HEK293 (cell line): ENCODE measurements at regions not wholly inside any gene's neighbourhood (a gene's known extent, or its start where the extent isn't known, plus 50 kb on each side); places are given as distances from the start of the nearest gene placed in this dataset.

Source experiments
- CTCF ChIA-PET: fragments of 350-600 bp; formaldehyde crosslinking; extraction: SDS; loops from one replicate; lab custom pipeline; 2021; ENCODE audit warnings: antibody characterized with exemption; lab: Yijun Ruan, JAX
- POLR2A ChIA-PET: fragments of 300-600 bp; formaldehyde crosslinking; extraction: SDS; loops from one replicate; lab custom pipeline; 2020; ENCODE audit warnings: antibody characterized with exemption, inconsistent platforms; lab: Yijun Ruan, JAX
- H3K27ac ChIP-seq: fragments of 200-500 bp; sonication (Bioruptor generic); 2 replicates; pipeline ENCODE4 v1.5.1; 2014; ENCODE audit warnings: low read depth, low read length, control low read depth, inconsistent platforms; ENCODE audit errors: extremely low read depth
- H3K36me3 ChIP-seq, 2 experiments: fragments of 200-500 bp in 1 of 2; sonication (Bioruptor generic) in 1 of 2; 1 replicate in 1 of 2; 2 replicates in 1 of 2; pipeline ENCODE4 v1.5.1; 2014 to 2017; ENCODE audit warnings: inconsistent platforms in 2 of 2, low read length in 2 of 2; ENCODE audit not compliant: control insufficient read depth in 2 of 2, insufficient read depth in 1 of 2
- H3K4me1 ChIP-seq: fragments of 200-500 bp; sonication (Bioruptor generic); 2 replicates; pipeline ENCODE4 v1.5.1; 2014; ENCODE audit warnings: mild to moderate bottlenecking, low read length, inconsistent platforms; ENCODE audit not compliant: control insufficient read depth, insufficient read depth
- H3K4me3 ChIP-seq: 2 replicates; pipeline ENCODE4 v1.5.1; 2011; ENCODE audit warnings: low read depth, mild to moderate bottlenecking, control low read depth, low read length, moderate library complexity
- H3K9me3 ChIP-seq: fragments of 200-500 bp; sonication (Bioruptor generic); 2 replicates; pipeline ENCODE4 v1.5.1; 2014; ENCODE audit warnings: low read depth, low read length, inconsistent platforms; ENCODE audit not compliant: control insufficient read depth, insufficient read depth
- BCL11B ChIP-seq: fragments of 450-650 bp; formaldehyde crosslinking; IDR thresholded peaks from 2 replicates; pipeline ENCODE4 v1.5.1; 2016; ENCODE audit warnings: low read depth, missing biosample characterization, missing genetic modification characterization
- HOXD13 ChIP-seq: sonication (generic); formaldehyde crosslinking; IDR thresholded peaks from 2 replicates; pipeline ENCODE4 v1.8.0; 2022; ENCODE audit warnings: missing genetic modification reagents, borderline replicate concordance
- TRIM28 ChIP-seq: IDR thresholded peaks from 2 replicates; pipeline ENCODE4 v1.6.1; 2011; ENCODE audit warnings: low read length, control low read depth, borderline replicate concordance
- YY1 ChIP-seq: fragments of 450-650 bp; formaldehyde crosslinking; IDR thresholded peaks from 2 replicates; pipeline ENCODE4 v1.5.1; 2018; ENCODE audit warnings: missing biosample characterization, missing genetic modification characterization
- ZBTB11 ChIP-seq: fragments of 450-650 bp; formaldehyde crosslinking; conservative IDR thresholded peaks from 2 replicates; pipeline ENCODE4 v1.5.1; 2016; ENCODE audit warnings: low read depth, missing biosample characterization, missing genetic modification characterization
- ZBTB20 ChIP-seq: fragments of 450-650 bp; formaldehyde crosslinking; IDR thresholded peaks from 2 replicates; pipeline ENCODE4 v1.5.1; 2016; ENCODE audit warnings: missing biosample characterization, missing genetic modification characterization
- ZBTB8A ChIP-seq: fragments of 450-650 bp; formaldehyde crosslinking; IDR thresholded peaks from 2 replicates; pipeline ENCODE4 v1.5.1; 2016; ENCODE audit warnings: missing biosample characterization, missing genetic modification characterization
- ZFP37 ChIP-seq: fragments of 450-650 bp; formaldehyde crosslinking; IDR thresholded peaks from 2 replicates; pipeline ENCODE4 v1.5.1; 2016; ENCODE audit warnings: missing biosample characterization, missing genetic modification characterization
- ZIC2 ChIP-seq: fragments of 450-650 bp; formaldehyde crosslinking; IDR thresholded peaks from 2 replicates; pipeline ENCODE4 v1.5.1; 2016; ENCODE audit warnings: missing biosample characterization, missing genetic modification characterization
- ZNF114 ChIP-seq: fragments of 450-650 bp; formaldehyde crosslinking; IDR thresholded peaks from 2 replicates; pipeline ENCODE4 v1.5.0; 2017; ENCODE audit warnings: missing biosample characterization, missing genetic modification characterization
- ZNF16 ChIP-seq: fragments of 450-650 bp; formaldehyde crosslinking; IDR thresholded peaks from 2 replicates; pipeline ENCODE4 v1.5.1; 2016; ENCODE audit warnings: low read depth, missing biosample characterization, missing genetic modification characterization
- ZNF175 ChIP-seq: fragments of 450-650 bp; formaldehyde crosslinking; IDR thresholded peaks from 2 replicates; pipeline ENCODE4 v1.5.1; 2016; ENCODE audit warnings: missing biosample characterization, missing genetic modification characterization
- ZNF184 ChIP-seq: fragments of 450-650 bp; IDR thresholded peaks from 2 replicates; pipeline ENCODE4 v1.5.1; 2018; ENCODE audit warnings: missing biosample characterization, mild to moderate bottlenecking, missing genetic modification characterization
- ZNF473 ChIP-seq: fragments of 450-650 bp; formaldehyde crosslinking; IDR thresholded peaks from 2 replicates; pipeline ENCODE4 v1.5.1; 2017; ENCODE audit warnings: missing biosample characterization, missing genetic modification characterization
- ZNF48 ChIP-seq: fragments of 450-650 bp; formaldehyde crosslinking; IDR thresholded peaks from 2 replicates; pipeline ENCODE4 v1.5.1; 2016; ENCODE audit warnings: missing biosample characterization, missing genetic modification characterization
- ZNF692 ChIP-seq: fragments of 450-650 bp; formaldehyde crosslinking; IDR thresholded peaks from 2 replicates; pipeline ENCODE4 v1.5.1; 2016; ENCODE audit warnings: missing biosample characterization, missing genetic modification characterization
- ZNF701 ChIP-seq: fragments of 450-650 bp; formaldehyde crosslinking; IDR thresholded peaks from 2 replicates; pipeline ENCODE4 v1.5.1; 2016; ENCODE audit warnings: missing biosample characterization, missing genetic modification characterization
- TF ChIP-seq, protein P1 (sequence below): fragments of 450-650 bp; formaldehyde crosslinking; IDR thresholded peaks from 2 replicates; pipeline ENCODE4 v1.5.1; 2017; ENCODE audit warnings: missing biosample characterization, missing genetic modification characterization

- H3K4me1 ChIP-seq, result no peaks in the 10 kb centered on the region
- H3K9me3 ChIP-seq, result no peaks in the 10 kb centered on the region
- ChIA-PET POLR2A (no interaction called here), CTCF (interaction anchor here (1.0 kb wide), 1 partner anchor 1046 kb away, joined by 4 read pairs; no protein-coding TSS in a partner anchor)
- H3K4me3 ChIP-seq, result no peak overlapping the region
- H3K27ac ChIP-seq, result no peak overlapping the region
- no peaks in the 10 kb centered on the region for H3K36me3 ChIP-seq
- TF ChIP-seq ZNF16 (tag by site-specific recombination) (no peak), ZNF48 (tag by site-specific recombination) (no peak), HOXD13 (CRISPR knock-in tag) (0 out of 2 replicates have a peak, but pooled peaks have one; percentile 19)
- TF ChIP-seq, all 188 proteins: peak for 1
Observed at GRCh38 chr5:57804007-57804444, 321.4 kb upstream of the ACTBL2 start.

DNA sequence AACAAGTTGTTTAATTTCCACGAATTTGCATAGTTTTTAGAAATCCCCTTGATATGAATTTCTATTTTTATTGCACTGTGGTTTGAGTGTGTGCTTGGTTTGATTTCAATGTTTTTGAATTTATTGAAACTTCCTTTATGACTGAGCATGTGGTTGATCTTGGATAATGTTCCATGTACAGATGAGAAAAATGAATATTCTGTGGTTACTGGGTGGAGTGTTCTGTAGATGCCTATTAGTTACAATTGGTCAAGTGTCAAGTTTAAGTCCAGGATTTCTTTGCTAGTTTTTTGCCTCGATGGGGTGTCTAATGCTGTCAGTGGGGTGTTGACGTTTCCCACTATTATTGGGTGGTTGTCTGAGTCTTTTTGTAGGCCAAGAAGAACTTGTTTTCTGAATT lies 319.5 kb upstream of the ACTBL2 start:
- Histone ChIP-seq H3K4me3 (no peak overlapping the region), H3K36me3 (no peaks in the 10 kb centered on the region), H3K9me3 (no peaks in the 10 kb centered on the region), H3K27ac (no peak overlapping the region), H3K4me1 (no peaks in the 10 kb centered on the region)
- TF ChIP-seq, protein P1, sequence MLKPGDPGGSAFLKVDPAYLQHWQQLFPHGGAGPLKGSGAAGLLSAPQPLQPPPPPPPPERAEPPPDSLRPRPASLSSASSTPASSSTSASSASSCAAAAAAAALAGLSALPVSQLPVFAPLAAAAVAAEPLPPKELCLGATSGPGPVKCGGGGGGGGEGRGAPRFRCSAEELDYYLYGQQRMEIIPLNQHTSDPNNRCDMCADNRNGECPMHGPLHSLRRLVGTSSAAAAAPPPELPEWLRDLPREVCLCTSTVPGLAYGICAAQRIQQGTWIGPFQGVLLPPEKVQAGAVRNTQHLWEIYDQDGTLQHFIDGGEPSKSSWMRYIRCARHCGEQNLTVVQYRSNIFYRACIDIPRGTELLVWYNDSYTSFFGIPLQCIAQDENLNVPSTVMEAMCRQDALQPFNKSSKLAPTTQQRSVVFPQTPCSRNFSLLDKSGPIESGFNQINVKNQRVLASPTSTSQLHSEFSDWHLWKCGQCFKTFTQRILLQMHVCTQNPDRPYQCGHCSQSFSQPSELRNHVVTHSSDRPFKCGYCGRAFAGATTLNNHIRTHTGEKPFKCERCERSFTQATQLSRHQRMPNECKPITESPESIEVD (tag by site-specific recombination), result no peak
- no peak for TF ChIP-seq ZBTB20 (tag by site-specific recombination)
- ChIA-PET CTCF (interaction anchor here (0.7 kb wide), 1 partner anchor 23 kb away, joined by 3 read pairs; no protein-coding TSS in a partner anchor), POLR2A (no interaction called here)

DNA sequence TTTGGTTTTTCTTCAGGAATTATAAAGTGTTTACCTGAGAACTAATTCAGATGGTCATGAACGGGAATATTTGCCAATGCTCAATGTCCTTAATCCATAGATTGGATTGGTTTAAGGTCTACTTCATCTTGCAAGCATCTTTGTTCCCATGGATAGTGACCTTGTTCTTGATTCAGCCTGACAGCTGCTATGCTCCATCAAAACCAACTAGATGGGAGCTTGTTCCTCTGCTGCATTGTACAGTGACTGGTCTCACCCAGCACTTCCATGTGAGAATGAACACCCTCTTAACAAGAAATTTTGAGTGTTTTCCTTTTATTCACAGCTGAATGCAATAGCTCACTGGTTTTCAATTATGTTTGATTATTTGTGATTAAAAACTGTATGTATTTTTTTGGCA lies 312.6 kb upstream of the ACTBL2 start:
- no peak for TF ChIP-seq ZFP37 (tag by site-specific recombination)
- TF ChIP-seq ZNF184, result no peak
- Histone ChIP-seq H3K27ac (no peak overlapping the region), H3K9me3 (no peaks in the 10 kb centered on the region), H3K4me3 (no peak overlapping the region), H3K36me3 (no peaks in the 10 kb centered on the region), H3K4me1 (no peaks in the 10 kb centered on the region)
- POLR2A ChIA-PET, result no interaction called here
- CTCF ChIA-PET, result no interaction called here

- CTCF ChIA-PET, result no interaction called here
Observed at GRCh38 chr5:57791875-57792274, 309.3 kb upstream of the ACTBL2 start.

DNA sequence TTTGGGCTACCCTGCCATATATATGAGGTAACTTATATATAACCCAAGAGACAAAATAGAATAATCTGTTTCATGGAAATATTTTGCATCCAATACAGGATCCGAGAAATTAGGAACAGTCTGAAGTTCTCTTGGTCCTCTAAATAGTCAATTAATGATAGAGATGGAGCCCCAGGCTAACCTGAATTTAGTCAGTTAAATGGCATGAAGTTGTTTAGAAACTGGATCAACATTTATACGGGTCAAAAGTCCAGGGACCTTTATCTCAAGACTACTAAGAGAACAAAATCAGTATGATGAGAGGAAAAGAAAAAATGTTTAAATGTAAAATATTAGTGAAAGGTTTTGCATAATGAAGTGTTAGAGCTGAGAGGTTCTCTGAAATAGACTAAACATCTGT lies 303.3 kb upstream of the ACTBL2 start:
- Histone ChIP-seq H3K9me3 (no peaks in the 10 kb centered on the region), H3K4me1 (no peaks in the 10 kb centered on the region), H3K36me3 (no peaks in the 10 kb centered on the region), H3K27ac (no peak overlapping the region), H3K4me3 (no peak overlapping the region)
- CTCF ChIA-PET, result no interaction called here
- POLR2A ChIA-PET, result no interaction called here
- TF ChIP-seq ZNF701 (tag by site-specific recombination) (no peak), YY1 (tag by site-specific recombination) (no peak), ZBTB11 (tag by site-specific recombination) (no peak), ZNF175 (no peak), TRIM28 (no peak), BCL11B (tag by site-specific recombination) (no peak), ZIC2 (no peak)

More at GRCh38 chr5:57791875-57792274, 309.3 kb upstream of the ACTBL2 start:
- Histone ChIP-seq H3K36me3 (no peaks in the 10 kb centered on the region), H3K27ac (no peak overlapping the region), H3K4me3 (no peak overlapping the region), H3K9me3 (no peaks in the 10 kb centered on the region), H3K4me1 (no peaks in the 10 kb centered on the region)
- TF ChIP-seq ZNF473 (no peak), ZNF114 (tag by site-specific recombination) (no peak), ZBTB8A (tag by site-specific recombination) (no peak), ZNF692 (tag by site-specific recombination) (no peak)
- POLR2A ChIA-PET, result no interaction called here
